IMR-90 (cell line): ENCODE measurements at regions not wholly inside any gene's neighbourhood (a gene's known extent, or its start where the extent isn't known, plus 50 kb on each side); places are given as distances from the start of the nearest gene placed in this dataset.

ENCODE experiments used
- ATAC-seq: fragments of 200-7000 bp; cut with Tn5 transposase; 2 replicates; pipeline ENCODE4 v1.9.1; 2020; ENCODE audit warnings: low read depth, mild to moderate bottlenecking, moderate library complexity
- BruUV-seq: library from RNA; stranded (reverse); fragments of 400-500 nt; replicated peaks from 2 replicates; lab custom pipeline; 2021; lab: Mats Ljungman, UMichigan
- CTCF ChIA-PET: fragments of 300-600 bp; formaldehyde crosslinking; extraction: SDS; loops from one replicate; lab custom pipeline; 2021; ENCODE audit warnings: antibody characterized with exemption; lab: Yijun Ruan, JAX
- POLR2A ChIA-PET: fragments of 300-600 bp; sonication (Branson Sonifier 250); formaldehyde crosslinking; loops from one replicate; lab custom pipeline; 2022; ENCODE audit warnings: antibody characterized with exemption; ENCODE audit not compliant: unreplicated experiment; lab: Charles Lee
- DNase-seq: peaks from one replicate; pipeline ENCODE4 v3.0.0; 2013
- H2AFZ ChIP-seq: replicated peaks from 2 replicates; pipeline ENCODE3; 2013; ENCODE audit warnings: low read length, mild to moderate bottlenecking; ENCODE audit not compliant: poor library complexity
- H2AK5ac ChIP-seq: 2 replicates; pipeline ENCODE4 v1.6.1; 2013; ENCODE audit warnings: low read depth, low read length, inconsistent platforms
- H2AK9ac ChIP-seq: replicated peaks from 2 replicates; pipeline ENCODE3; 2013; ENCODE audit warnings: mild to moderate bottlenecking, low read depth, low read length, moderate library complexity; ENCODE audit not compliant: poor library complexity
- H2BK120ac ChIP-seq: 2 replicates; pipeline ENCODE4 v1.6.1; 2013; ENCODE audit warnings: low read depth, low read length, inconsistent platforms
- H2BK15ac ChIP-seq: 3 replicates; pipeline ENCODE4 v1.6.1; 2013; ENCODE audit warnings: low read depth, low read length, inconsistent platforms
- H2BK20ac ChIP-seq: 2 replicates; pipeline ENCODE4 v1.6.1; 2013; ENCODE audit warnings: low read depth, mild to moderate bottlenecking, inconsistent platforms, low read length, moderate library complexity
- H2BK5ac ChIP-seq: 2 replicates; pipeline ENCODE4 v1.6.1; 2013; ENCODE audit warnings: mild to moderate bottlenecking, low read depth, low read length, inconsistent platforms; ENCODE audit not compliant: poor library complexity, severe bottlenecking
- H3K14ac ChIP-seq: replicated peaks from 2 replicates; pipeline ENCODE4 v1.6.1; 2013; ENCODE audit warnings: low read depth, low read length, inconsistent platforms
- H3K18ac ChIP-seq: 2 replicates; pipeline ENCODE4 v1.6.1; 2013; ENCODE audit warnings: low read depth, low read length, control low read depth
- H3K23ac ChIP-seq: 2 replicates; pipeline ENCODE4 v1.6.1; 2013; ENCODE audit warnings: low read depth, low read length, inconsistent platforms
- H3K27ac ChIP-seq: 2 replicates; pipeline ENCODE4 v1.5.1; 2013; ENCODE audit warnings: mild to moderate bottlenecking, control low read depth, low read length; ENCODE audit not compliant: insufficient read depth
- H3K27me3 ChIP-seq: 2 replicates; pipeline ENCODE4 v1.6.1; 2013; ENCODE audit warnings: low read length; ENCODE audit not compliant: control insufficient read depth, insufficient read depth
- H3K36me3 ChIP-seq: 2 replicates; pipeline ENCODE4 v1.6.1; 2013; ENCODE audit warnings: low read length, mixed read lengths; ENCODE audit not compliant: control insufficient read depth, insufficient read depth
- H3K4ac ChIP-seq: 2 replicates; pipeline ENCODE4 v1.6.1; 2013; ENCODE audit warnings: low read depth, low read length, inconsistent platforms
- H3K4me1 ChIP-seq: 2 replicates; pipeline ENCODE4 v1.6.1; 2013; ENCODE audit warnings: low read length, mixed read lengths; ENCODE audit not compliant: control insufficient read depth, insufficient read depth
- H3K4me2 ChIP-seq: 2 replicates; pipeline ENCODE4 v1.6.1; 2013; ENCODE audit warnings: low read depth, mild to moderate bottlenecking, control low read depth, low read length, moderate library complexity
- H3K4me3 ChIP-seq: 2 replicates; pipeline ENCODE4 v1.5.1; 2013; ENCODE audit warnings: low read depth, mild to moderate bottlenecking, control low read depth, low read length, moderate library complexity; ENCODE audit not compliant: insufficient read depth
- H3K56ac ChIP-seq: 2 replicates; pipeline ENCODE4 v1.6.1; 2013; ENCODE audit warnings: low read length, inconsistent platforms; ENCODE audit not compliant: insufficient read depth; ENCODE audit errors: extremely low read depth
- H3K79me1 ChIP-seq, 2 experiments: 2 replicates each; pipeline ENCODE4 v1.6.1; 2013; ENCODE audit warnings: low read length in 2 of 2, inconsistent platforms in 1 of 2, low read depth in 1 of 2
- H3K9ac ChIP-seq: 2 replicates; pipeline ENCODE4 v1.6.1; 2013; ENCODE audit warnings: low read depth, low read length, control low read depth
- H3K9me1 ChIP-seq: 2 replicates; pipeline ENCODE4 v1.6.1; 2013; ENCODE audit warnings: low read length, inconsistent platforms; ENCODE audit not compliant: insufficient read depth
- H3K9me3 ChIP-seq: 2 replicates; pipeline ENCODE4 v1.6.1; 2013; ENCODE audit warnings: low read length; ENCODE audit not compliant: control insufficient read depth, insufficient read depth
- H4K20me1 ChIP-seq: 2 replicates; pipeline ENCODE4 v1.6.1; 2013; ENCODE audit warnings: low read length, inconsistent platforms; ENCODE audit not compliant: insufficient read depth
- H4K5ac ChIP-seq: 2 replicates; pipeline ENCODE4 v1.6.1; 2013; ENCODE audit warnings: mild to moderate bottlenecking, low read depth, low read length, control low read depth
- H4K8ac ChIP-seq, 2 experiments: 2 replicates each; pipeline ENCODE4 v1.6.1; 2013; ENCODE audit warnings: low read depth in 2 of 2, low read length in 2 of 2, control low read depth in 1 of 2, inconsistent platforms in 1 of 2
- H4K91ac ChIP-seq: 2 replicates; pipeline ENCODE4 v1.6.1; 2013; ENCODE audit warnings: low read depth, low read length, inconsistent platforms; ENCODE audit not compliant: insufficient read depth
- BHLHE40 ChIP-seq: fragments of 150-350 bp; IDR thresholded peaks from 2 replicates; pipeline ENCODE4 v1.6.1; 2016; ENCODE audit warnings: mild to moderate bottlenecking, low read depth, low read length
- CEBPB ChIP-seq: IDR thresholded peaks from 2 replicates; pipeline ENCODE4 v1.6.1; 2012; ENCODE audit warnings: low read depth, low read length, improper control_type of control experiment
- CHD1 ChIP-seq: IDR thresholded peaks from 2 replicates; pipeline ENCODE4 v1.6.1; 2012; ENCODE audit warnings: low read depth, low read length, improper control_type of control experiment
- FOS ChIP-seq: fragments of 150-350 bp; IDR thresholded peaks from 2 replicates; pipeline ENCODE4 v1.6.1; 2016; ENCODE audit warnings: low read depth, low read length
- MAFK ChIP-seq: IDR thresholded peaks from 2 replicates; pipeline ENCODE4 v1.6.1; 2012; ENCODE audit warnings: low read depth, low read length, improper control_type of control experiment
- MXI1 ChIP-seq: IDR thresholded peaks from 2 replicates; pipeline ENCODE4 v1.6.1; 2012; ENCODE audit warnings: low read depth, mild to moderate bottlenecking, low read length, moderate library complexity, borderline replicate concordance
- NFE2L2 ChIP-seq: fragments of 150-350 bp; IDR thresholded peaks from 2 replicates; pipeline ENCODE4 v1.6.1; 2016; ENCODE audit warnings: low read depth, mild to moderate bottlenecking, low read length
- POLR2A ChIP-seq: IDR thresholded peaks from 2 replicates; pipeline ENCODE4 v1.6.1; 2012; ENCODE audit warnings: mild to moderate bottlenecking, low read depth, low read length
- RAD21 ChIP-seq: IDR thresholded peaks from 2 replicates; pipeline ENCODE4 v1.6.1; 2012; ENCODE audit warnings: low read length, improper control_type of control experiment
- RFX5 ChIP-seq: IDR thresholded peaks from 2 replicates; pipeline ENCODE4 v1.8.0; 2012; ENCODE audit warnings: low read depth, mild to moderate bottlenecking, low read length, moderate library complexity
- SMC3 ChIP-seq: fragments of 150-350 bp; IDR thresholded peaks from 2 replicates; pipeline ENCODE4 v1.6.1; 2016; ENCODE audit warnings: low read depth, mild to moderate bottlenecking, antibody characterized with exemption, low read length, moderate library complexity
- USF2 ChIP-seq: fragments of 150-350 bp; IDR thresholded peaks from 2 replicates; pipeline ENCODE4 v1.6.1; 2017; ENCODE audit warnings: mild to moderate bottlenecking, antibody characterized with exemption, low read length, low read depth
- WGBS, 2 experiments: methylation state at CpG; one replicate each; pipeline versions ENCODE4 v1.1.5 to v1.1.7; 2013; ENCODE audit warnings: missing lambda C conversion rate in 2 of 2; ENCODE audit not compliant: insufficient read length in 1 of 2; ENCODE audit errors: extremely low coverage in 2 of 2; 5-methylcytosine and 5-hydroxymethylcytosine counted together
- dilution Hi-C: fragments of 300-500 bp; cut with HindIII; formaldehyde crosslinking; loops from one replicate; pipeline ENCODE4 v1.14.3; 2018; ENCODE audit warnings: low sequenced_read_pairs; ENCODE audit not compliant: unreplicated experiment
- in situ Hi-C: fragments of 300-500 bp; cut with MboI; formaldehyde crosslinking; loops from 3 replicates; pipeline ENCODE4 v1.14.3; 2019; ENCODE audit warnings: low sequenced_read_pairs, inconsistent platforms, mixed read lengths
- intact Hi-C: fragments of 100-400 bp; cut with micrococcal nuclease; formaldehyde crosslinking; loops from 2 replicates; pipeline ENCODE4 v1.10.0; 2022

GRCh38 chr21:21606041-21606440 is 607.8 kb downstream of the NCAM2 start:
- no peak overlapping the region for H3K4me3 ChIP-seq
- dilution Hi-C loops: no loop called here
- no peak overlapping the region for H3K4ac ChIP-seq
- no peak overlapping the region for H3K23ac ChIP-seq
- no peak overlapping the region for H2BK5ac ChIP-seq
- H3K36me3 ChIP-seq: no peaks in the 10 kb centered on the region
- no peak overlapping the region for H2AK5ac ChIP-seq
- H2AK9ac ChIP-seq: no peak overlapping the region
- H2AFZ ChIP-seq: no peak overlapping the region
- WGBS, 2 experiments: 100% methylated on average over 1 of the region's 2 CpGs; no CpG with 5 or more reads in 1 of the 2 experiments
- no peak overlapping the region for H3K14ac ChIP-seq
- no peaks in the 10 kb centered on the region for H3K79me1 ChIP-seq
- ChIA-PET POLR2A (no interaction called here), CTCF (interaction anchor here (1.3 kb wide), 1 partner anchor 10 kb away, joined by 3 read pairs; no protein-coding TSS in a partner anchor)
- no peak for TF ChIP-seq MXI1
- TF ChIP-seq USF2: no peak
- TF ChIP-seq BHLHE40: no peak
- no peak for TF ChIP-seq CEBPB
- TF ChIP-seq POLR2A: no peak
- TF ChIP-seq RFX5: no peak
- no peak for TF ChIP-seq CHD1
- TF ChIP-seq MAFK: no peak
- TF ChIP-seq RAD21: no peak
- no peak for TF ChIP-seq SMC3
- TF ChIP-seq NFE2L2: no peak
- no peak for TF ChIP-seq FOS
- no peak overlapping the region for H2BK15ac ChIP-seq
- H4K20me1 ChIP-seq: no peaks in the 10 kb centered on the region
- H2BK20ac ChIP-seq: no peak overlapping the region
- no peak overlapping the region for H3K56ac ChIP-seq
- in situ Hi-C loops: no loop called here
- no peak overlapping the region for H4K5ac ChIP-seq
- no peak overlapping the region for H2BK120ac ChIP-seq
- H4K91ac ChIP-seq: no peak overlapping the region
- no peaks in the 10 kb centered on the region for H3K9me3 ChIP-seq
- no peak overlapping the region for H3K9ac ChIP-seq
- no peak overlapping the region for H4K8ac ChIP-seq
- H3K27me3 ChIP-seq: no peaks in the 10 kb centered on the region
- intact Hi-C loops: no loop called here
- BruUV-seq: no TSS peak
- no peak for ATAC-seq
- H3K18ac ChIP-seq: no peak overlapping the region
- no peak overlapping the region for H3K27ac ChIP-seq
- no peak for DNase-seq
- H3K4me2 ChIP-seq: no peak overlapping the region
- no peaks in the 10 kb centered on the region for H3K4me1 ChIP-seq
- no peaks in the 10 kb centered on the region for H3K9me1 ChIP-seq
